GM12878 (cell line): ENCODE measurements at regions not wholly inside any gene's neighbourhood (a gene's known extent, or its start where the extent isn't known, plus 50 kb on each side); places are given as distances from the start of the nearest gene placed in this dataset.

Experiments
- ATAC-seq: fragments of 200-7000 bp; cut with Tn5 transposase; 3 replicates; pipeline ENCODE4 v1.9.1; 2020; ENCODE audit warnings: mild to moderate bottlenecking, moderate library complexity
- BruUV-seq: library from RNA; stranded (reverse); fragments of 400-500 nt; replicated peaks from 2 replicates; lab custom pipeline; 2021; lab: Mats Ljungman, UMichigan
- CTCF ChIA-PET: fragments of 300-600 bp; sonication (Branson Sonifier 250); formaldehyde crosslinking; extraction: SDS; loops from one replicate; lab custom pipeline; 2021; ENCODE audit warnings: inconsistent platforms; lab: Yijun Ruan, JAX
- POLR2A ChIA-PET: fragments of 350-600 bp; formaldehyde crosslinking; extraction: SDS; loops from one replicate; lab custom pipeline; 2021; ENCODE audit warnings: inconsistent platforms; lab: Charles Lee
- RAD21 ChIA-PET: fragments of 300-600 bp; sonication (Branson Sonifier 250); formaldehyde crosslinking; loops from one replicate; lab custom pipeline; 2023; ENCODE audit warnings: antibody characterized with exemption; ENCODE audit not compliant: unreplicated experiment; lab: Charles Lee
- SMC1A ChIA-PET: fragments of 300-600 bp; sonication (Branson Sonifier 250); formaldehyde crosslinking; loops from one replicate; lab custom pipeline; 2023; ENCODE audit not compliant: unreplicated experiment, uncharacterized antibody; lab: Charles Lee
- DNase-seq: peaks from one replicate; pipeline ENCODE4 v3.0.0-alpha.2; 2011; ENCODE audit warnings: low read depth, low spot score
- FAIRE-seq: peaks from 3 replicates; lab custom pipeline; 2011; peaks lifted over from hg19 to GRCh38; lab: Jason Lieb, UNC
- H2AFZ ChIP-seq: 2 replicates; pipeline ENCODE4 v1.6.0; 2011; ENCODE audit warnings: low read depth, low read length, control low read depth; ENCODE audit not compliant: control insufficient read depth
- H3K27ac ChIP-seq: 2 replicates; pipeline ENCODE4 v1.5.1; 2011; ENCODE audit warnings: control low read depth; ENCODE audit not compliant: control insufficient read depth, insufficient read depth
- H3K27me3 ChIP-seq, 2 experiments: replicated peaks in 1 of 2; 2 replicates each; pipeline versions ENCODE4 v1.6.0 to v1.6.1; 2011; ENCODE audit warnings: low read length in 1 of 2; ENCODE audit not compliant: control insufficient read depth in 2 of 2, insufficient read depth in 2 of 2
- H3K36me3 ChIP-seq, 2 experiments: 2 replicates each; pipeline ENCODE4 v1.5.1; 2011; ENCODE audit warnings: low read length in 1 of 2; ENCODE audit not compliant: control insufficient read depth in 2 of 2, insufficient read depth in 2 of 2
- H3K4me1 ChIP-seq: 2 replicates; pipeline ENCODE4 v1.6.1; 2011; ENCODE audit warnings: mild to moderate bottlenecking, low read length, moderate library complexity, mixed read lengths; ENCODE audit not compliant: control insufficient read depth, insufficient read depth
- H3K4me2 ChIP-seq: 2 replicates; pipeline ENCODE4 v1.6.0; 2011; ENCODE audit warnings: control low read depth; ENCODE audit not compliant: control insufficient read depth, insufficient read depth
- H3K4me3 ChIP-seq: fragments of 200-600 bp; sonication (generic); 2 replicates; pipeline ENCODE4 v1.5.1; 2016
- H3K79me2 ChIP-seq: 2 replicates; pipeline ENCODE4 v1.6.0; 2011; ENCODE audit warnings: low read length; ENCODE audit not compliant: control insufficient read depth, insufficient read depth
- H3K9ac ChIP-seq: 2 replicates; pipeline ENCODE4 v1.8.0; 2011; ENCODE audit warnings: low read length, control low read depth, mixed read lengths; ENCODE audit not compliant: control insufficient read depth, insufficient read depth
- H3K9me3 ChIP-seq: replicated peaks from 3 replicates; pipeline ENCODE4 v1.5.1; 2011; ENCODE audit warnings: mild to moderate bottlenecking, low read length; ENCODE audit not compliant: control insufficient read depth, insufficient read depth
- H4K20me1 ChIP-seq: 2 replicates; pipeline ENCODE4 v1.6.0; 2011; ENCODE audit not compliant: control insufficient read depth, insufficient read depth
- E2F8 ChIP-seq: fragments of 450-650 bp; IDR thresholded peaks from 2 replicates; pipeline ENCODE4 v1.6.1; 2018; ENCODE audit warnings: mild to moderate bottlenecking, low read depth, moderate library complexity; ENCODE audit not compliant: partially characterized antibody
- MXI1 ChIP-seq: fragments of 150-350 bp; IDR thresholded peaks from 2 replicates; pipeline ENCODE4 v1.6.1; 2011; ENCODE audit warnings: low read depth, mild to moderate bottlenecking, inconsistent platforms, low read length, improper control_type of control experiment
- NFIC ChIP-seq: IDR thresholded peaks from 2 replicates; pipeline ENCODE4 v1.6.1; 2012; ENCODE audit warnings: low read depth, mild to moderate bottlenecking, inconsistent platforms, low read length, moderate library complexity
- SMAD1 ChIP-seq: fragments of 450-650 bp; IDR thresholded peaks from 2 replicates; pipeline ENCODE4 v1.6.1; 2018; ENCODE audit warnings: mild to moderate bottlenecking, low read depth; ENCODE audit not compliant: partially characterized antibody
- SPI1 ChIP-seq: IDR thresholded peaks from 2 replicates; pipeline ENCODE4 v1.6.1; 2011; ENCODE audit warnings: low read depth, mild to moderate bottlenecking, low read length, moderate library complexity, borderline replicate concordance; ENCODE audit not compliant: insufficient read depth
- SREBF2 ChIP-seq: IDR thresholded peaks from 2 replicates; pipeline ENCODE4 v1.6.1; 2012; ENCODE audit warnings: mild to moderate bottlenecking, low read length
- WGBS: methylation state at CpG from one replicate; pipeline ENCODE4 v1.1.6; 2016; ENCODE audit warnings: low lambda C conversion rate; ENCODE audit not compliant: insufficient replicate concordance, insufficient coverage; ENCODE audit errors: missing lambda C conversion rate; 5-methylcytosine and 5-hydroxymethylcytosine counted together
- in situ Hi-C: fragments of 300-500 bp; cut with MboI; formaldehyde crosslinking; loops from 9 replicates; pipeline ENCODE4 v1.14.3; 2018; ENCODE audit warnings: mixed read lengths
- intact Hi-C: fragments of 100-400 bp; cut with micrococcal nuclease; formaldehyde crosslinking; loops from one replicate; pipeline ENCODE4 v1.14.2; 2022; ENCODE audit not compliant: unreplicated experiment
- TF ChIP-seq, protein P1 (sequence below): fragments of 450-650 bp; IDR thresholded peaks from 2 replicates; pipeline ENCODE4 v1.6.1; 2017; ENCODE audit warnings: borderline replicate concordance
- TF ChIP-seq, protein P2 (sequence below), 3 experiments: IDR thresholded peaks in 2 of 3; conservative IDR thresholded peaks in 1 of 3; 2 replicates each; pipeline ENCODE4 v1.5.1; 2011; ENCODE audit warnings: low read depth in 3 of 3, low read length in 3 of 3, mild to moderate bottlenecking in 3 of 3, control low read depth in 2 of 3, moderate library complexity in 2 of 3, inconsistent platforms in 1 of 3, mixed read lengths in 1 of 3; ENCODE audit not compliant: control insufficient read depth in 2 of 3, insufficient read depth in 1 of 3; ENCODE audit errors: extremely low read depth in 1 of 3
- TF ChIP-seq, protein P3 (sequence below): IDR thresholded peaks from 2 replicates; pipeline ENCODE4 v1.6.1; 2012; ENCODE audit warnings: low read depth, low read length, improper control_type of control experiment

DNA sequence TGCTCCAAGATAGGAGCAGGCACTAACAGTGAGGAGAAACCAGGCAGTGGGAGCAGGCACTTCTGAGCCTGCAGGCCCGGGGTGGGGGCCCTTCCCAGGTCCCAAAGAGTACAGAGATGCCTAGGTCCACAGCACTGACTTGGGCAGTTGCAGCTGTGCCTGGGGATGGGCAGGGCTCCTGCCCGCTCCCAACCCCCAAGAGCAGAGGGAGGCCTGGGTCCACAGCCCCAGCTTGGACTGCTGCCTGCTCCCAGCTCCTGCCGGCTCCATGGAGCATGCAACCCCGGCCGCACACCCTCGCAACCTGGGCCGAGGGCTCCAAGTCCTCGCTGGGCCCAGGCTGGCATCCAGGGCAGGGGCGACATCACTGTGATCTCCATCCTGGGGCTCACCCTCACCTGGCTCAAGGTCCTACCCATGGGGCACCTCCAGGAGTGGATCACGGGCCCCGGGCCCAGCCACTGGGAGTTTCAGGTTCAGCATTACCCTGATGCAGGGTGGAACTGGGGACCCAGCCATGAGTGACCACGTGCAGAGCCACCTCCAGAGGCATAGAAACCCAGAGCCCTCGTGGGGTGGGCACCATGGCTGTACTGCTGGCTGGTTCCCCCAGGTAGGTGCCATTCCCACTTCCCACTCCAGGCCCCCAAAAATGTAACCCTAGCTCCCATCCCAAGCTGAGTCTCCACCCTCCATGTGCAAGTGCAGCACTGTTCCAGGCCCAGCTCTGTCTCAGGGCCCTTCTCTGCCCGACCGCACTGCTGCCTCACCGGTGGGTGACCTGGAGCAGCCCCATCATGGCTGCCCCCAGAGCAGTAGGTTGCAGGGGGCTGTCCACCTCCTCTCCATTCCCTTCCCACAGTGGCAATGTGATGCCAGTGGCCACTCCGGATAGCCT, 325.6 kb downstream of the NR4A2 start:
- in situ Hi-C loops = no loop called here
- 37% methylated on average over 17 of the region's 17 CpGs for WGBS
- no peak for FAIRE-seq
- TF ChIP-seq, protein P1, sequence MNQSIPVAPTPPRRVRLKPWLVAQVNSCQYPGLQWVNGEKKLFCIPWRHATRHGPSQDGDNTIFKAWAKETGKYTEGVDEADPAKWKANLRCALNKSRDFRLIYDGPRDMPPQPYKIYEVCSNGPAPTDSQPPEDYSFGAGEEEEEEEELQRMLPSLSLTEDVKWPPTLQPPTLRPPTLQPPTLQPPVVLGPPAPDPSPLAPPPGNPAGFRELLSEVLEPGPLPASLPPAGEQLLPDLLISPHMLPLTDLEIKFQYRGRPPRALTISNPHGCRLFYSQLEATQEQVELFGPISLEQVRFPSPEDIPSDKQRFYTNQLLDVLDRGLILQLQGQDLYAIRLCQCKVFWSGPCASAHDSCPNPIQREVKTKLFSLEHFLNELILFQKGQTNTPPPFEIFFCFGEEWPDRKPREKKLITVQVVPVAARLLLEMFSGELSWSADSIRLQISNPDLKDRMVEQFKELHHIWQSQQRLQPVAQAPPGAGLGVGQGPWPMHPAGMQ = no peak
- TF ChIP-seq SMAD1 (no peak), MXI1 (no peak), NFIC (no peak), E2F8 (no peak), SPI1 (no peak), SREBF2 (no peak)
- TF ChIP-seq, protein P2, sequence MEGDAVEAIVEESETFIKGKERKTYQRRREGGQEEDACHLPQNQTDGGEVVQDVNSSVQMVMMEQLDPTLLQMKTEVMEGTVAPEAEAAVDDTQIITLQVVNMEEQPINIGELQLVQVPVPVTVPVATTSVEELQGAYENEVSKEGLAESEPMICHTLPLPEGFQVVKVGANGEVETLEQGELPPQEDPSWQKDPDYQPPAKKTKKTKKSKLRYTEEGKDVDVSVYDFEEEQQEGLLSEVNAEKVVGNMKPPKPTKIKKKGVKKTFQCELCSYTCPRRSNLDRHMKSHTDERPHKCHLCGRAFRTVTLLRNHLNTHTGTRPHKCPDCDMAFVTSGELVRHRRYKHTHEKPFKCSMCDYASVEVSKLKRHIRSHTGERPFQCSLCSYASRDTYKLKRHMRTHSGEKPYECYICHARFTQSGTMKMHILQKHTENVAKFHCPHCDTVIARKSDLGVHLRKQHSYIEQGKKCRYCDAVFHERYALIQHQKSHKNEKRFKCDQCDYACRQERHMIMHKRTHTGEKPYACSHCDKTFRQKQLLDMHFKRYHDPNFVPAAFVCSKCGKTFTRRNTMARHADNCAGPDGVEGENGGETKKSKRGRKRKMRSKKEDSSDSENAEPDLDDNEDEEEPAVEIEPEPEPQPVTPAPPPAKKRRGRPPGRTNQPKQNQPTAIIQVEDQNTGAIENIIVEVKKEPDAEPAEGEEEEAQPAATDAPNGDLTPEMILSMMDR (IDR thresholded peaks at IDR 0.05 in 2 of 3, conservative IDR thresholded peaks at IDR 0.05 in 1 of 3; ENCODE audit: control insufficient read depth in 2 of 3, extremely low read depth in 1 of 3, insufficient read depth in 1 of 3, low read depth in 3 of 3, low read length in 3 of 3) = no peak
- TF ChIP-seq, protein P3, sequence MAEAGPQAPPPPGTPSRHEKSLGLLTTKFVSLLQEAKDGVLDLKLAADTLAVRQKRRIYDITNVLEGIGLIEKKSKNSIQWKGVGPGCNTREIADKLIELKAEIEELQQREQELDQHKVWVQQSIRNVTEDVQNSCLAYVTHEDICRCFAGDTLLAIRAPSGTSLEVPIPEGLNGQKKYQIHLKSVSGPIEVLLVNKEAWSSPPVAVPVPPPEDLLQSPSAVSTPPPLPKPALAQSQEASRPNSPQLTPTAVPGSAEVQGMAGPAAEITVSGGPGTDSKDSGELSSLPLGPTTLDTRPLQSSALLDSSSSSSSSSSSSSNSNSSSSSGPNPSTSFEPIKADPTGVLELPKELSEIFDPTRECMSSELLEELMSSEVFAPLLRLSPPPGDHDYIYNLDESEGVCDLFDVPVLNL = no peak

More for the DNA sequence above, 325.6 kb downstream of the NR4A2 start:
- Histone ChIP-seq H3K36me3 (no peaks in the 10 kb centered on the region), H2AFZ (no peak overlapping the region), H3K4me2 (no peak overlapping the region), H3K27me3 (no peaks in the 10 kb centered on the region), H3K9ac (no peak overlapping the region), H3K79me2 (no peaks in the 10 kb centered on the region), H3K4me3 (no peak overlapping the region), H4K20me1 (no peaks in the 10 kb centered on the region), H3K9me3 (no peaks in the 10 kb centered on the region), H3K4me1 (no peaks in the 10 kb centered on the region), H3K27ac (no peak overlapping the region)
- ChIA-PET SMC1A (no interaction called here), CTCF (interaction anchor here (1.9 kb wide), 1 partner anchor 8 kb away, joined by 9 read pairs; no protein-coding TSS in a partner anchor), POLR2A (no interaction called here), RAD21 (interaction anchor here (0.6 kb wide), 1 partner anchor 774 kb away, joined by 3 read pairs; no protein-coding TSS in a partner anchor)
- DNase-seq (no peak), ATAC-seq (no peak; the same call in 2 of the 3 replicates)
- intact Hi-C loops = no loop called here
- no TSS peak for BruUV-seq
